ENCODE measurements at regions not wholly inside any gene's neighbourhood (a gene's known extent, or its start where the extent isn't known, plus 50 kb on each side); places are given as distances from the start of the nearest gene placed in this dataset.

GRCh38 chr21:17003258-17003615, 509.6 kb upstream of the CXADR start:
- DNase-seq (ENCODE audit: low spot score): peak; percentile 4

GRCh38 chr21:17003763-17004373, 509.0 kb upstream of the CXADR start:
- DNase-seq (ENCODE audit: low spot score): peak; percentile 13

GRCh38 chr21:17032141-17032655, 480.6 kb upstream of the CXADR start:
- DNase-seq (ENCODE audit: low spot score): no peak

- no peak for DNase-seq (ENCODE audit: low spot score)
Measured at GRCh38 chr21:17044696-17045095, 468.1 kb upstream of the CXADR start.

- peak; percentile 10 for DNase-seq (ENCODE audit: low spot score)
Measured at GRCh38 chr21:17045214-17045853, 467.5 kb upstream of the CXADR start.

GRCh38 chr21:17048974-17049373, 463.9 kb upstream of the CXADR start:
- DNase-seq (ENCODE audit: low spot score): no peak

GRCh38 chr21:17050156-17050555, 462.7 kb upstream of the CXADR start:
- DNase-seq (ENCODE audit: low spot score): no peak

GRCh38 chr21:17050646-17051045, 462.2 kb upstream of the CXADR start:
- DNase-seq (ENCODE audit: low spot score): no peak

- DNase-seq (ENCODE audit: low spot score): no peak
Measured at GRCh38 chr21:17051054-17051453, 461.8 kb upstream of the CXADR start.

- DNase-seq (ENCODE audit: low spot score): no peak
Measured at GRCh38 chr21:17053321-17053720, 459.5 kb upstream of the CXADR start.

GRCh38 chr21:17059936-17060335, 452.9 kb upstream of the CXADR start:
- DNase-seq (ENCODE audit: low spot score): no peak

GRCh38 chr21:17066006-17066405, 446.8 kb upstream of the CXADR start:
- no peak for DNase-seq (ENCODE audit: low spot score)

GRCh38 chr21:17071093-17071492, 441.8 kb upstream of the CXADR start:
- DNase-seq (ENCODE audit: low spot score): no peak

- no peak for DNase-seq (ENCODE audit: low spot score)
Measured at GRCh38 chr21:17081193-17081592, 431.6 kb upstream of the CXADR start.

- DNase-seq (ENCODE audit: low spot score): no peak
Measured at GRCh38 chr21:17082843-17083483, 429.9 kb upstream of the CXADR start.

- no peak for DNase-seq (ENCODE audit: low spot score)
Measured at GRCh38 chr21:17085707-17086106, 427.1 kb upstream of the CXADR start.

- DNase-seq (ENCODE audit: low spot score): no peak
Measured at GRCh38 chr21:17088500-17088899, 424.3 kb upstream of the CXADR start.

- DNase-seq (ENCODE audit: low spot score): no peak
Measured at GRCh38 chr21:17089091-17089491, 423.8 kb upstream of the CXADR start.

- no peak for DNase-seq (ENCODE audit: low spot score)
Measured at GRCh38 chr21:17101696-17102095, 411.1 kb upstream of the CXADR start.

- DNase-seq (ENCODE audit: low spot score): no peak
Measured at GRCh38 chr21:17105932-17106331, 406.9 kb upstream of the CXADR start.

GRCh38 chr21:17114045-17114444, 398.8 kb upstream of the CXADR start:
- no peak for DNase-seq (ENCODE audit: low spot score)

GRCh38 chr21:17118638-17119384, 394.0 kb upstream of the CXADR start:
- DNase-seq (ENCODE audit: low spot score): no peak
